GM19193 (cell line): ENCODE measurements at regions not wholly inside any gene's neighbourhood (a gene's known extent, or its start where the extent isn't known, plus 50 kb on each side); places are given as distances from the start of the nearest gene placed in this dataset.

Experiments
- POLR2A ChIP-seq: IDR thresholded peaks from 4 replicates; pipeline ENCODE4 v1.6.1; 2011; ENCODE audit not compliant: insufficient read depth, insufficient read length; ENCODE audit errors: extremely low read depth

DNA sequence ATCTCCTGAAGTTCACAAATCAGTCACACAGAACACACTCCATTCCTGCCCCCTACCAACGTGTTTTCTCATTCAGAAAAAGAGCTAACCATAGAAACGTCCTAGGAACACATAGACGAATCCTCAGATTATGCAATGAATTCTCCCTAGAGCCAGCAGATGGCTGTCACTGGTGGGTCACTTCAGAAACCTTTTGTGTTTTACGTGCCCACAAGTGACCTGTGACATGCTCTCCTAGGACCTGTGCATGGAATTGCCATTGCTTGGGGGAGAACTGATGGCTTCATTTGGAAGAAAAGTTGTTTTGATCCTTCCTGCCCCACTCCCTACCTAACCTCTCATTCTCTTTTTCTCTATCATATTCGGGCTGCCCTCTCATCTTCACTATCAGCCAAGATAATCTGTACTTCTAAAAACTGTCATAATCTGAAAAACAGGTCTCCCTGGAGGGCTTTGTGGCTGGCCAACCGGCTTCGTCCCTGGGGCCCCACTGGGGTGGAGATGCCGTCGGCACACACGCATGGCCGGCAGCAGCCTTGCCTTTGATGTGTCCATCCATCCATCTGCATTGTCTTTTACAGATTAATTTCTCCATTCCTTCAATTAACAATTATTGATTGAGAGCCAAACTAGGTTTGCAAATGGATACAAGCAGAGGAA is 144.1 kb upstream of the SERP2 start:
- no peak for TF ChIP-seq POLR2A

DNA sequence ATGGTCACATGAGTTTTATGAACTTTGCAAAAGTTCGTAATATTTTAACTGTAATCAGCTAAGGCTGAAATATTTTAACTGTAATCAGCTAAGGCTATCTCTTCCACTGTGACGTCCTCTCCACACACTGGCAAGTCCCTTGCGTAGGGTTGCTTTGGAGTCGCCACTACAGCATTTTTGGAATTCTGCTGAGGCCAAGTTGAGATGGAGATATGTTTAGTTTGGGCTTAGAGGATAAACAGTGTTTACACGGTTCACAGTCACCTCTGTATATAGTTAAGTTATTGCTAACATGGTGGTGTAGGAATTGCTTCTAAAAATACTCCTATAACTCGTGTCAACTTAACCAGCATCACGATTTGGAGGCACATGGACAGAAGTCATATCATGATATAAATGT is 143.6 kb upstream of the SERP2 start:
- TF ChIP-seq POLR2A = no peak

DNA sequence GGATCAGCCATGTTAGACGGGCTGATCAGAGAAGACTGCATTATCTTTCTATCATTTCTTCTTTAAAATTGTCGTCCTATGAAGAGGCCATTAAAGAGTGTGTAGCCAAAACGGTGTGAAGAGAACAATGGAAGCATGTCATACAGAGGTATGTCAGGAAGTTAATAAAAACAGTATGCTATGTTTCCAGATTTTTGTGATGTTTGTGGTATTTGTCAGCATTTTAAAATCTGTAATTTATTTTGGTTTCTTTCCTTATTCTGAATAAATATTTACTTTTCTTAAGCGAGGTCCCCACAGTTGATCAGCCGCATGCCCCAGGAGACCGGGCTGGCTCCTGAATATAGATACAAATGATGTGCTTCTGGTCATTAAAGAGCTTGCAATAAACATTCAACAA is 142.9 kb upstream of the SERP2 start:
- TF ChIP-seq POLR2A = no peak

DNA sequence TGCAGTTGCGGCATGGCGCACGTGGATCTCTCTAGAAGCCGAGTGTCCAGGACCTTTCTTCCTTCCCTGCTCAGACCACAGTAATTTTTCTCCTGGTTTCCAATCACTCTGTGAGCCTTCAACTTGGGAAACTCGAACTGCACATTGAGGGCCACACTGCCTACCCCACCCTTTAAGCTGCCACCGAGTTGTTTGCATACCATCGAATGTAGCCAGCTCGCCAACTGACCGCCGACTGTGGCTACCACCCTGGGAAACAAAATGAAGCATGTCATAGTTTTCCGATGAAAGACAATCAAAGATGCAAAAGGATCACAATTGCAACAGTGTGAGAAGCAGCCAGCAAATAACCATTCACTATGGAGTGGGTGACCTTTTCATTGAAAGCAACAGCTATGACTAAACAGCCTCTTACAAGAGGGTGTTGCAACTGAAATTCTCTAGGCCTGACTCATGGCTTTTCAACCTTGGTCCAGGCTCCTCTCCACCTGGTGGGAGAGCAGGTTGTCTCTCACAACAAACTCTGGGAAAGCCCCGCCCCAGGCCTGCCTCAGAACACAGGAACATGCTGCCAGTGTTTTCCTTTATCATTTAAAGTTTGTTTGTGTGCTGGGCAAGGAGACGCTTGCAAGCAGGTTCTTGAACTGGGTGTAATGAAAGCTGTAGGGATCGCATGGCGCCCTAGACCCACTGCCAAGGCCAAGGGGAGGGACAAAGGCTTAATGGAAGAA is 141.7 kb upstream of the SERP2 start:
- TF ChIP-seq POLR2A = no peak

DNA sequence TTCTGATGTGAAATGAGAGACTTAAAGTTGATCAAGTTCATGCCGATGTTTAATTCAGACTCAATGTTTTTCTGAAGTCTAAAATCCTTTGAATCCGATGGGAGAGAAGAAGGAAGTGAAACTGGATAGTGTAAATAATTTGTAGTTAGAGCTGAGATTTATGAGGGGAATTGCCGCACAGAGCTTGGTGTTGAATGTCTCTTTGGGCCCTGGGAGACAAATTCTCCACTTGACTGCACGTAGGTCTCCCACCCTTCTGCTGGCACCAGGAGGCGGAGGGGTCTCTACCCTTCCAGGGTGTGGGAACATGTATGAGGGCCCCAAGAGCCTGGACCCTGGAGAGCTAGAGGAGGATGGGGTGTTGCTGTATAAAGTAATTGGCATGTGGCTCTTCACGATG is 140.8 kb upstream of the SERP2 start:
- no peak for TF ChIP-seq POLR2A

DNA sequence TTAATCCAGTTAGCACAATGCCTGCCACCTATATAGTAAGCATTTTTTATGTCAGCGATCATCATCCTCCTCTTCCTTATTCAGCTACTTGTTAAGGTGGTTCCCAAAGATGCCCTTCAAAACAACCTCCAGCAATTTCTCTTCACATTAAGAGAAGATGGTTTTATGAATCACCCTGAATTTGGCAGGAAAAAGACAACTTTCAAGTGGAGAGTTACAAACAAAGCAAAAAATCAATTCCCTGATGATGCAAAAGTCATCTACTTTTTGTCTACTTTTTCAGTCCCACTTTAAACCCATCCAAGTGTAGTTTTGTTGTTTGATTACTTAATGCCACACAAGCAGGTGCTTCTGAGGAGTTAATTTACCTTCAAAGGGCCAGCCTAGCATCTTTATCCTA is 139.1 kb upstream of the SERP2 start:
- TF ChIP-seq POLR2A = no peak

DNA sequence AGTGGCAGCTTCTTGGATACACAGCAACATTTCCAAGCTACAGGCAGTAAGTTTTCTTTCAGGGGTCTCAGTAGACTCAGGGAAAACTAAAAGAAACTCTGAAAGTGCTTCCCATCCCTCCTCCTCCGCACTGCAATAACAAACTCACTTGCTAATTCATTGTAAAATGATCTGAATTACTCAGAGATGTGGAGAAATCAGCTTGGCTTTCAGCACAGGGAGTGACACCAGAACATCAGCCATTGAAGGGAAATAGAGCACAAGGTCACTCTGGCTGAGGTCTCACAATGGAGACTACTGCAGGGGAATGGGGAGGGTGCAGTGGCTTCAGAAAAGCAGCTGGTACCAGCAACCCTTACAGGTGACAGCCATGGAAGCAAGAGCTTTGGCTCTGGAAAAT is 137.3 kb upstream of the SERP2 start:
- no peak for TF ChIP-seq POLR2A

DNA sequence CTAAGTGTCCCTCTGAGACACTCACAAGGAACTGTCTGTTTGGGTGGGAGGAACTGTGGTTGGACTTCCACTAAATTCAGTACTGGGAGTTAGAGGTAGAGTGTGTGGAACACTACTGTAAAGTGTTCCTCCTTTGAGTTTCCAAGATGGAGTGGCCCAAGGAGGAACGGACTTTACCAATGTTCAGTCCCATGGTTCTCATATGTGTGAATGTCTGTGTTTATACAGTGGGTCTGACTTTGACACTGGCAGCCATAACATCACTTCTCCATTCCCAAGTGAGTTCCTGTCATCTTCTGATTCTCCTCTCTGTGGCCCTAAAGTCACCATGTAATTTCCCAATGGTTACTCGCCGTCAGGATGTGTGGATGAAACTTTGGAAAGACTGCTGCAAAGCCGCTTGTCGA is 136.8 kb upstream of the SERP2 start:
- no peak for TF ChIP-seq POLR2A

DNA sequence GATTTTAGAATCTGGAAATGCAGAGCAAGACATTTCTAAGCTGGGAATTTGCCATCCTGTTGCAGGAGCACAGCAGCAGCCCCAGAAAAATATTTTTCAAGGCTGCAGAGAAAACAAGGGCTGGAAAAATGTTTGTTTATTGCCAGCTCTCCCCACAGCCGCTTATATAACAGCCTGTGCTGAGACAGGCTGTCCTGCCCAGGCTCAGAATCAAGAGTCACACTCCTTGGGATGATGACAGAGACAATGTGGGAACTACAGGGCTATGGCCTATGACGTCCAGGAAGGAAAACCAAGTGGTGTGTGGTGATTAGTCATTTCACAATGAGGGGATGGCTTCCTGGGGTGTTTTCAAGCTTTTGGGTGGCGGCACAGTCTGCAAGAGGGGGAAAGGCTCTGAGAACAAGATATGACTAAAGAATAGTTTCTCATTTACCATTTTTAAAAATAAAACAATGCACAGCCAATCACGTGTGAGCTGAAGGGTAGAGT is 136.3 kb upstream of the SERP2 start:
- no peak for TF ChIP-seq POLR2A

DNA sequence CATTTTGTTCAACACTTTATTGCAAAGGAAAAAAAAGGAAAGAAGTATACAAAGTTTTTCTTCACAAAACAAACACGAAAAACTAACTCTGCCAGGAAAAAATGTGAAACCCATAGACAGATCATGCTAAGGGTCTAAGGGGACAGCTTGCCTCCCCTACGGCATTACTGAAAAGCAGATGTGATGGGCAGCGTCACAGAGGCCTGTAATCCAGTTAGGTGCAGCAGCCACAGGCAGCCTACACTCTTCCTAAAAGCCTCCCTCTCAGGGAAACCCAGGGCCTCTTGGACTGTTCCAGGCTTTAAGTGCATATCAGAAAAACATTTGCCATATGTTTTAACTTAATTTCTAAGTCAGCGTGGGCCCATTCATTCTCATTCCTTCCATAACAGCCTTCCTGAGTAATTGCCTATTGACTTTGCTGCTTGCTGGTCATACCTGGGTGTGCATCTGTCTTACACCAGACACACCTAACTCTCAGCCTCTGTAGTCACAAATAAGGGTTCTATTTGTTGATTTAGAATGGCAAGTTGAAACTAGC is 135.7 kb upstream of the SERP2 start:
- TF ChIP-seq POLR2A = no peak

DNA sequence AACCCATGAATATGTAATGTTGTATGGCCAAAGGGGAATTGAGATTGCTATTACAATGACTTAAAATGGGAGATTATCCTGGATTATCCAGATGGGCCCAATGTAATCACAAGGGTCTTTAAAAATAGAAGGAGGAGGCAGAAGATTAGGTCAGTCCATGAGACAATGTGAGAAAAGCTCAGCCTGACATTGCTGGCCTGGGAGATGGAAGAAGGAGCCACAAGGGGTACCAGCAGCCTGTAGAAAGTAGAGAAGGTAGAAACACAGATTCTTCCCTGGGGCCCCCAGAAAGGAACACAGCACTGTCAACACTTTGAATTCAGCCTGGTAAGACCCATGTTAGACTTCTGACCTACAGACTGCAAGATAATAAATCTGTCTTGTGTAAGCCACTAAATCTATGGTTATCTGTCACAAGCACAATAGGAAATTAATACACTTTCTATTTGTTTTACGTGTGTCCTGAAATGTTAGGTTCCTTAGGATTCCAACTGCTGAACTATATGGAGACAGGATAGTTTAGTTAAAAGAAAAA is 132.9 kb upstream of the SERP2 start:
- TF ChIP-seq POLR2A = no peak

DNA sequence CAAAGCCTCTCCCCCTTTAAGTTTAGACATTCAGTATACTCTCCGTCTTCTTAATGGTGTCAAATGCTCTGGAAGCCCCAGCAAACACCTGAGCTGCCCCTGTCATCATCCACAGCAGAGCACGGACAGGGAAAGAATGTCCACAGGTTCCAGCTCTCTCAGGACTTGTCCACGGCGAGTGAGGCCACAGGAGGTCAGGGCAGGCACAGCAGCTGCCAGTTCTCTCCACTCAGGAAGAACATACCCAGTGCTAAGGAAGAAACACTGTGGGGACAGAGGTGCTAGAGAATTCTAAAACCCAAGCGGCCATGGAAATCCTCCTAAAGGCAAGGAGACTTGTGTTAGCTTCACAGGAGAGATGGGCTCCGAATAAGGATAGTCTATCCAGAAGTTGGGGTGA is 132.0 kb upstream of the SERP2 start:
- TF ChIP-seq POLR2A = no peak

DNA sequence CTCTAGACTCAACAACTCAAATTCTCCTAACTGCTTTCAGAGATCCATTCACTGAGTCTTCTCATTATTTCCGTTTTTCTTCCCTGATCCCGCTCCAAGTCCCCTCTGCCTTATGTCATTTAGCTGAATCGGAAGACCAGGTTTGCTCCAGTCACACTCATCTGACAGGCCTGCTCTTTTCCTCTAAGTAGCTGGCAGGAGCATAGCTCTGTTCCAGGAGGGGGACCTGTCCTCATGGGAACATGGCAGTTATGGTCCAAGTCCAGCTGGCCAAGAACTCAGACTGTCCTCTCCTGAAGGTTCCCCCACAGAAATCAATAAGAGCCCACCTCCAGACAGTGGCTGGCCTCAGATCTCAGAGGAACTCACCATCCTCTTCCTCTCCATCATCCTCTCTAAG is 130.9 kb upstream of the SERP2 start:
- no peak for TF ChIP-seq POLR2A

DNA sequence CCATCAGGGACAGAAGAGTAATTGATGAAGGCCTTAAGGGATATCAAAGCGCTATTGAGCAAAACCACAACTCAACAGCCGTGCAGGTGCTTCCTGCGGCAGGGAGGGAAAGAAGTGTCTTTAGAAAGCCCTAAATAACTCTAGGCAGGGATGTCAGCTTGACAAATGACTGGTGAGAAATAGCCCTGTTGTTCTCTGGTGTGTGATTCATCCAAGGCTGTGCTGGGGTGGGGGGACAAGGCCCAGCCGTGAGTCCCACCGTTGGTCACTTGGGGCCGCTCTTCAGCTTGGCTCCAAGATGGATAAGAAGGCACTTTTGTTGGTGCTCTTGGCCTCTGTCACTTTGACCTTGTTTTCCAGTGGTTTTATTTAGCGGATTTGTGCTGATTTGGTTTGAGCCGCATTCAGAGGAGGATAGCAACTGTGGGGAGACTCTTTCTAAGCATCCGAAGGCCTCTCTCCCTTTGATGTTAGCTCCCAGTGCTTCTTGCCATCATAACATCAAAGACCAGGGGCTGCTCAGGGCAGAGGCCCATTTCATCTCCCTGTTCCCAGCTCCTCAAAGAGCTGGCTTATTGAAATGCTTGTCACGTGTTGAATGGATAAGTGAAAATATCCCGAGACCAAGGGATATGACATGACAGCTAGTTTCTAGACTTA is 130.3 kb upstream of the SERP2 start:
- TF ChIP-seq POLR2A = no peak

DNA sequence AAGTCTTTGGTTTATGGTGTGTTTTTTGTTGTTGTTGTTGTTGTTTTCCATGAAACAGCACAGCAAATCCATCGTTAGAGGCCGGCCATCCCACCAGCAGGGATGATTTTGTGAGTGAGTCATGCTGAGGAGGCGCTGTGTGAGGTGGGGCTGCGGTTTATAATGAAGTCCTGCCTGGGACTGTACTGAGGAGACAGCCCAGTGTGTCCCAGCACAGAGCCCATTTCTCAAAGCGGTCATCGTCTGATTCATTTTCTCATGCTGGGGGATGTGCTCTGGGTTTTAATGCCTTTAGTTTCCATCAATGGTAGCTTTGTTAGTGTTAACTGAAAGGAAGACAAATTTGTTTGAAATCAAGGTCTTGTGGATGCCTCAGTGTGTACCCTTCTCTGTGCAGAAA is 129.3 kb upstream of the SERP2 start:
- TF ChIP-seq POLR2A = no peak

DNA sequence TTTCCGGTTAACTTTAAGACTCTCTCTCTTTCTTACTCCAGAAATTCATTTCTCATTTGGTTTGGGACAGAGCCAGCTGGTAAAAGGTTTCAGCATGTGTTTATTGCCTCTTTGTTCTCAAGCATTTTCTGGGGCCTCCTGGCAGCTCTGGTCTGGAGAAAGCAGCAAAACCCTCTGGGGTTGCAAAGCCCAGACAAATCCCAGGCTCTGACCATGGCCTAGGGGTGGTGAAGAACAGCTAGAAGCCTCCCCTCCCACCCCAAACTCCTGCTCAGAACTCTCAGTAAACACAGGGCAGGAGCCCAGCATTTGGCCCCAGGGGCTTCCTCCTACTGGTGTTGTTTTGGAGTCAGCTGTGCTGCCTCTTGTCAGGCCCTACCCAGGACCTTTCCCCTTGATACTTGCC is 124.2 kb upstream of the SERP2 start:
- no peak for TF ChIP-seq POLR2A

DNA sequence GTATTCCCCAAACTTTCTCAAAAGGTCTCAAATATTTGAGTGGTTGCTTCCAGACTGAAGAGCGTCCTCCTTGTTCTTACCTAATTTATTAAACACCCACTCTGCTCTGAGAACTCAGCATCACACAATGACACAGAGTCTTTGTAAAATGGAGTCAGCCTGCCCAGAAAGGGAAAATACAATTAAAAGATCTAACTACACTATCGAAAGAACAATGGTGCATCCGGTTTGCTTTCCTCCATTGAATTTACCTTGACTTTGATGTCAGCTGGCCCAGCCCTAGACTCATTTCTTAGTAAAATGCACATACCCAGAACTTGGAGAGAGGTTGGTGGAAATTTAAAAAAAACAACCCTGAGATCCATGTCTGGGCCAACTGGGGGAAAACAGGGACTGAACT is 120.7 kb upstream of the SERP2 start:
- TF ChIP-seq POLR2A = no peak
